GM21723 (cell line): ENCODE measurements at regions not wholly inside any gene's neighbourhood (a gene's known extent, or its start where the extent isn't known, plus 50 kb on each side); places are given as distances from the start of the nearest gene placed in this dataset.

ENCODE experiments used
- ATAC-seq: cut with Tn5 transposase; IDR thresholded peaks from one replicate; pipeline ENCODE4 v1.9.1; 2021; ENCODE audit warnings: mild to moderate bottlenecking, moderate library complexity; ENCODE audit not compliant: unreplicated experiment

GRCh38 chr10:75347186-75347585 is 54.4 kb downstream of the ZNF503 start:
- no peak for ATAC-seq

- ATAC-seq: no peak
Measured at GRCh38 chr10:75345738-75346137, 55.8 kb downstream of the ZNF503 start.

- no peak for ATAC-seq
Measured at GRCh38 chr10:75344170-75344569, 57.4 kb downstream of the ZNF503 start.

- ATAC-seq: no peak
Measured at GRCh38 chr10:75342397-75342796, 59.2 kb downstream of the ZNF503 start.

- peak; percentile 96 for ATAC-seq
Measured at GRCh38 chr10:75335983-75336382, 65.6 kb downstream of the ZNF503 start.

GRCh38 chr10:75335191-75335590 is 66.4 kb downstream of the ZNF503 start:
- no peak for ATAC-seq

- no peak for ATAC-seq
Measured at GRCh38 chr10:75334720-75335119, 66.8 kb downstream of the ZNF503 start.

- ATAC-seq: no peak
Measured at GRCh38 chr10:75332081-75332480, 69.5 kb downstream of the ZNF503 start.

GRCh38 chr10:75331081-75331480 is 70.5 kb downstream of the ZNF503 start:
- ATAC-seq: no peak

GRCh38 chr10:75329190-75329745 is 72.3 kb downstream of the ZNF503 start:
- no peak for ATAC-seq

- ATAC-seq: no peak
Measured at GRCh38 chr10:75326306-75326705, 75.3 kb downstream of the ZNF503 start.

- no peak for ATAC-seq
Measured at GRCh38 chr10:75319274-75319673, 82.3 kb downstream of the ZNF503 start.

- ATAC-seq: no peak
Measured at GRCh38 chr10:75314570-75314969, 78.8 kb upstream of the COMTD1 start.

GRCh38 chr10:75312440-75312839 is 76.7 kb upstream of the COMTD1 start:
- no peak for ATAC-seq

- no peak for ATAC-seq
Measured at GRCh38 chr10:75305675-75306074, 69.9 kb upstream of the COMTD1 start.

GRCh38 chr10:75304741-75305390 is 69.1 kb upstream of the COMTD1 start:
- no peak for ATAC-seq

- ATAC-seq: no peak
Measured at GRCh38 chr10:75304313-75304712, 68.6 kb upstream of the COMTD1 start.

- ATAC-seq: no peak
Measured at GRCh38 chr10:75303045-75303777, 67.5 kb upstream of the COMTD1 start.

- no peak for ATAC-seq
Measured at GRCh38 chr10:75302029-75302428, 66.3 kb upstream of the COMTD1 start.

GRCh38 chr10:75297021-75297599 is 61.4 kb upstream of the COMTD1 start:
- ATAC-seq: no peak

GRCh38 chr10:75295868-75296441 is 60.2 kb upstream of the COMTD1 start:
- ATAC-seq: no peak
